Keratinocyte (primary cell): ENCODE measurements at regions not wholly inside any gene's neighbourhood (a gene's known extent, or its start where the extent isn't known, plus 50 kb on each side); places are given as distances from the start of the nearest gene placed in this dataset.

Experiments
- DNase-seq: peaks from one replicate; pipeline ENCODE4 v3.0.0-alpha.2; 2011; ENCODE audit warnings: low read depth, missing footprints, low spot score
- FAIRE-seq: peaks from 2 replicates; lab custom pipeline; 2011; peaks lifted over from hg19 to GRCh38; lab: Jason Lieb, UNC
- H2AFZ ChIP-seq: 2 replicates; pipeline ENCODE4 v1.6.0; 2012; ENCODE audit warnings: low read length, control low read depth, inconsistent platforms; ENCODE audit not compliant: control insufficient read depth
- H3K27ac ChIP-seq: 2 replicates; pipeline ENCODE4 v1.5.1; 2011; ENCODE audit warnings: low read length; ENCODE audit not compliant: control insufficient read depth, insufficient read depth
- H3K27me3 ChIP-seq: 3 replicates; pipeline ENCODE4 v1.6.0; 2011; ENCODE audit warnings: low read length; ENCODE audit not compliant: control insufficient read depth, insufficient read depth; ENCODE audit errors: extremely low read depth
- H3K36me3 ChIP-seq, 2 experiments: 2 replicates in 1 of 2; 3 replicates in 1 of 2; pipeline ENCODE4 v1.5.1; 2011; ENCODE audit warnings: low read length in 2 of 2, mild to moderate bottlenecking in 1 of 2; ENCODE audit not compliant: control insufficient read depth in 2 of 2, insufficient read depth in 2 of 2; ENCODE audit errors: extremely low read depth in 1 of 2
- H3K4me1 ChIP-seq: 3 replicates; pipeline ENCODE4 v1.5.1; 2011; ENCODE audit warnings: low read length; ENCODE audit not compliant: control insufficient read depth, insufficient read depth; ENCODE audit errors: extremely low read depth
- H3K4me2 ChIP-seq: 3 replicates; pipeline ENCODE4 v1.6.0; 2011; ENCODE audit warnings: low read depth, low read length; ENCODE audit not compliant: control insufficient read depth, insufficient read depth; ENCODE audit errors: extremely low read depth
- H3K4me3 ChIP-seq, 3 experiments: fragments of 200-600 bp in 1 of 3; sonication (generic) in 1 of 3; 2 replicates in 2 of 3; 3 replicates in 1 of 3; pipeline ENCODE4 v1.5.1; 2011 to 2016; ENCODE audit warnings: low read length in 3 of 3, mild to moderate bottlenecking in 3 of 3, control low read depth in 2 of 3, inconsistent platforms in 1 of 3, low read depth in 1 of 3, mixed read lengths in 1 of 3, mixed run types in 1 of 3, moderate library complexity in 1 of 3; ENCODE audit not compliant: control insufficient read depth in 2 of 3, insufficient read depth in 2 of 3; ENCODE audit errors: extremely low read depth in 1 of 3
- H3K79me2 ChIP-seq: 2 replicates; pipeline ENCODE4 v1.6.0; 2012; ENCODE audit warnings: low read length; ENCODE audit not compliant: control insufficient read depth, insufficient read depth
- H3K9ac ChIP-seq: 3 replicates; pipeline ENCODE4 v1.6.0; 2011; ENCODE audit warnings: low read length; ENCODE audit not compliant: control insufficient read depth, insufficient read depth; ENCODE audit errors: extremely low read depth
- H3K9me1 ChIP-seq: 3 replicates; pipeline ENCODE4 v1.6.0; 2011; ENCODE audit warnings: low read length; ENCODE audit not compliant: control insufficient read depth, insufficient read depth; ENCODE audit errors: extremely low read depth
- H3K9me3 ChIP-seq: 2 replicates; pipeline ENCODE4 v1.5.1; 2012; ENCODE audit warnings: low read depth, low read length; ENCODE audit not compliant: control insufficient read depth
- H4K20me1 ChIP-seq: 3 replicates; pipeline ENCODE4 v1.6.0; 2011; ENCODE audit warnings: low read length; ENCODE audit not compliant: control insufficient read depth, insufficient read depth; ENCODE audit errors: extremely low read depth
- EZH2 ChIP-seq: IDR thresholded peaks from one replicate; pipeline ENCODE4 v1.6.1; 2012; ENCODE audit warnings: inconsistent platforms, mild to moderate bottlenecking, low read length, moderate library complexity
- dilution Hi-C: fragments of 300-500 bp; cut with MboI; formaldehyde crosslinking; loops from one replicate; pipeline ENCODE4 v1.7.0; 2020; ENCODE audit warnings: low sequenced_read_pairs; ENCODE audit not compliant: extremely low pct_ligation_motif_present
- TF ChIP-seq, protein P1 (sequence below), 3 experiments: IDR thresholded peaks in 1 of 3; conservative IDR thresholded peaks in 1 of 3; optimal IDR thresholded peaks in 1 of 3; 2 replicates in 2 of 3; 3 replicates in 1 of 3; pipeline versions ENCODE3 to v1.5.1; 2011; ENCODE audit warnings: low read length in 3 of 3, mild to moderate bottlenecking in 3 of 3, moderate library complexity in 2 of 3, control low read depth in 1 of 3, inconsistent platforms in 1 of 3; ENCODE audit not compliant: insufficient read depth in 2 of 3; ENCODE audit errors: extremely low read depth in 1 of 3

DNA sequence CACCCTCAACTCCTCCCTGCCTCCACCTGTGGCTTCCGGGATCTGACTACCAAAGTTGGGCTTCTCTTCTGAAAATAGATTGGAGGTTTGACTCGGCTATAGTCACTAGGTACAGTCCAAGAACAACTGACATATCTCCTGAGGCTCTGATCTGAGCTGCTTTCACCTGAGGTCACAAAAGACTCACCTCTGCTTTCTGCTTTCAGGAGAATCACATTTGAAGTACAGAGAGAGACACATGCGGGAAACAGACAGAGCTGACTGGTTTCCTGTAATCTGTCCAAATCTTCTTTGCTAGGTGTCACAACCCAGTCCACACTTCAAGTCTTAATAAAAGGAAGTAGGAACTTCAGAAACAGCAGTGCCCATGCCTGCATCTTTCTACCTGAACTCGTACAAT lies 245.4 kb upstream of the CHRM3 start:
- Histone ChIP-seq H4K20me1 (no peaks in the 10 kb centered on the region), H3K27me3 (no peaks in the 10 kb centered on the region), H2AFZ (no peak overlapping the region), H3K4me1 (no peaks in the 10 kb centered on the region), H3K9ac (no peak overlapping the region), H3K9me3 (peaks cover 2% of the 10 kb centered on the region), H3K9me1 (no peaks in the 10 kb centered on the region), H3K36me3 (no peaks in the 10 kb centered on the region), H3K27ac (no peak overlapping the region), H3K79me2 (no peaks in the 10 kb centered on the region), H3K4me3 (no peak overlapping the region), H3K4me2 (no peak overlapping the region)
- dilution Hi-C loops, result no loop called here
- TF ChIP-seq, protein P1, sequence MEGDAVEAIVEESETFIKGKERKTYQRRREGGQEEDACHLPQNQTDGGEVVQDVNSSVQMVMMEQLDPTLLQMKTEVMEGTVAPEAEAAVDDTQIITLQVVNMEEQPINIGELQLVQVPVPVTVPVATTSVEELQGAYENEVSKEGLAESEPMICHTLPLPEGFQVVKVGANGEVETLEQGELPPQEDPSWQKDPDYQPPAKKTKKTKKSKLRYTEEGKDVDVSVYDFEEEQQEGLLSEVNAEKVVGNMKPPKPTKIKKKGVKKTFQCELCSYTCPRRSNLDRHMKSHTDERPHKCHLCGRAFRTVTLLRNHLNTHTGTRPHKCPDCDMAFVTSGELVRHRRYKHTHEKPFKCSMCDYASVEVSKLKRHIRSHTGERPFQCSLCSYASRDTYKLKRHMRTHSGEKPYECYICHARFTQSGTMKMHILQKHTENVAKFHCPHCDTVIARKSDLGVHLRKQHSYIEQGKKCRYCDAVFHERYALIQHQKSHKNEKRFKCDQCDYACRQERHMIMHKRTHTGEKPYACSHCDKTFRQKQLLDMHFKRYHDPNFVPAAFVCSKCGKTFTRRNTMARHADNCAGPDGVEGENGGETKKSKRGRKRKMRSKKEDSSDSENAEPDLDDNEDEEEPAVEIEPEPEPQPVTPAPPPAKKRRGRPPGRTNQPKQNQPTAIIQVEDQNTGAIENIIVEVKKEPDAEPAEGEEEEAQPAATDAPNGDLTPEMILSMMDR (optimal IDR thresholded peaks at IDR 0.05 in 1 of 3, IDR thresholded peaks at IDR 0.05 in 1 of 3, conservative IDR thresholded peaks at IDR 0.05 in 1 of 3; ENCODE audit: extremely low read depth in 1 of 3, insufficient read depth in 2 of 3, low read length in 3 of 3), result no peak
- TF ChIP-seq EZH2, result no peak
- DNase-seq (no peak), FAIRE-seq (no peak)

DNA sequence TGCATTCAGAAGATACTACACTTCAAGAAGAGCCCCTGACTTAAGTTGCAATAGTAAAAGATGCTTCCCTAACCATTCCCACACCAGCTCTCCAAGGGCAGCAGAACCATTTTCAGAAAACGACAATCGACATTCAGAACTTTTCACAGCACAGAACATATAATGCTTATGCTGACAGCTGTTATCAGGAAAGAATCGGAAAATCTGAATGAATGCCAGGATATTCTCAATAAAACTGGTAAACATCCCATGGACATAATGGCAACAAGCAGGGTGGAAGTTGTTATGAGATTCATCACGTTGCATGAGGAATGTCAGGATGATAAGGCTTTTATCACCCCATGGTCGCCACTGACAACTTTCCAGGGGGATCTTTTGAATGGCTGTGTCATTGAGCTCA lies 246.6 kb upstream of the CHRM3 start:
- FAIRE-seq, result no peak
- no peak overlapping the region for H3K27ac ChIP-seq
- no peaks in the 10 kb centered on the region for H4K20me1 ChIP-seq
- H2AFZ ChIP-seq, result no peak overlapping the region
- no peak overlapping the region for H3K4me3 ChIP-seq
- H3K9me1 ChIP-seq, result no peaks in the 10 kb centered on the region
- dilution Hi-C loops, result no loop called here
- DNase-seq, result no peak
- TF ChIP-seq EZH2, result no peak
- TF ChIP-seq, protein P1 (optimal IDR thresholded peaks at IDR 0.05 in 1 of 3, IDR thresholded peaks at IDR 0.05 in 1 of 3, conservative IDR thresholded peaks at IDR 0.05 in 1 of 3; ENCODE audit: extremely low read depth in 1 of 3, insufficient read depth in 2 of 3, low read length in 3 of 3), result no peak
- no peak overlapping the region for H3K4me2 ChIP-seq
- no peaks in the 10 kb centered on the region for H3K36me3 ChIP-seq
- H3K9ac ChIP-seq, result no peak overlapping the region
- peaks cover 2% of the 10 kb centered on the region for H3K9me3 ChIP-seq
- no peaks in the 10 kb centered on the region for H3K4me1 ChIP-seq
- no peaks in the 10 kb centered on the region for H3K79me2 ChIP-seq
- no peaks in the 10 kb centered on the region for H3K27me3 ChIP-seq
